Mesodermal cell (in vitro differentiated cells): ENCODE measurements at regions not wholly inside any gene's neighbourhood (a gene's known extent, or its start where the extent isn't known, plus 50 kb on each side); places are given as distances from the start of the nearest gene placed in this dataset.

Experiments
- H3K27ac ChIP-seq: 2 replicates; pipeline ENCODE4 v1.7.0; 2013; ENCODE audit warnings: mild to moderate bottlenecking, low read depth, low read length, moderate library complexity; ENCODE audit not compliant: severe bottlenecking
- H3K36me3 ChIP-seq: 2 replicates; pipeline ENCODE4 v1.7.1; 2013; ENCODE audit warnings: mild to moderate bottlenecking, low read length, moderate library complexity; ENCODE audit not compliant: control insufficient read depth, insufficient read depth
- H3K4me1 ChIP-seq: one replicate; pipeline ENCODE4 v1.7.1; 2013; ENCODE audit warnings: mild to moderate bottlenecking, low read length; ENCODE audit not compliant: insufficient read depth, control insufficient read depth, poor library complexity, severe bottlenecking
- H3K4me3 ChIP-seq: 2 replicates; pipeline ENCODE4 v1.7.0; 2013; ENCODE audit warnings: low read length, control low read depth, mild to moderate bottlenecking; ENCODE audit not compliant: insufficient read depth, poor library complexity, severe bottlenecking; ENCODE audit errors: extremely low read depth
- H3K9me3 ChIP-seq: 2 replicates; pipeline ENCODE4 v1.7.1; 2013; ENCODE audit warnings: mild to moderate bottlenecking, low read length, moderate library complexity; ENCODE audit not compliant: control insufficient read depth
- whole genome bisulfite sequencing, 2 experiments: methylation state at CpG; one replicate each; pipeline ENCODE4 v1.1.5; 2013; ENCODE audit warnings: missing lambda C conversion rate in 2 of 2; ENCODE audit not compliant: insufficient coverage in 2 of 2; 5-methylcytosine and 5-hydroxymethylcytosine counted together

DNA sequence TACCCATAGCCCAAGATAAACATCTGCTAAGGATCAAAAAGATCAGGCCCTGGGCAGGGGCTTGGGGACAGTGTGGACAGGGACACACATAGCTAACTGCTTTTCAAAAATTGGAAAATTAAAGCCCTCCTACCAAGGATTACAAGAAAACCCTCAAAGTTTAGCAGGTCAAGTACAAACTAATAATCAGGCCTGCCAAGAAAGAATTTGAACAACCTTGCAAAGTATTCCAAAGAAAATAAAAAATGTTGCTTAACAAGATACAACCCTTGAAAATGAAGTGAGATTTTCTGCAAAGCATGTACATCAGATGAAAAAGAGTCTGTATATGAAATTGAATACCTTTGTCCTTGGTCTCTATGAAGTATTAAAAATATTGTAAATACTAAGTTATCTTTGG is 67.3 kb downstream of the KLF12 start:
- H3K27ac ChIP-seq = no peak overlapping the region

DNA sequence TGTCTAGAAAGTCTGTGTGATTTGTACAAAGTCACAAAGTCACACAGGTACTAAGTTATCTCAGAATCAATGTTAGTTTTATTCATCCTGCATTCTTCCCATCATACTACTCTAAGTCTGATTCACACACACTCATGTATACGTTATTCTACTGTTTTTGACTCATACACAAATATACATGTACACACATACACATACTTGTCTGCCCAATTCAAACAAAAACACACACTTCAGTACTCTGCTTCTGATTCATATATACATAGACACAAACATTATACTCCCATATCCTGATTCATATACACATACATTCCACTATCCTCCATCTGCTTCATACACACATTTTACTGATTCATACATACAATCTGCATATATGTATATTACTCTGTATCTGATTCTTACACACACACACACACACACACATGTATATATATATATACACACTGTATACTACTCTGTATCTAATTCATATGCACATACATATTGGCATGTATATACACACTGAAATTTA is 69.3 kb downstream of the KLF12 start:
- 76 to 82% methylated on average over 1 of the region's 1 CpG for WGBS, 2 experiments
- Histone ChIP-seq H3K36me3 (no peaks in the 10 kb centered on the region), H3K9me3 (no peaks in the 10 kb centered on the region), H3K4me1 (peaks cover 7% of the 10 kb centered on the region), H3K27ac (no peak overlapping the region), H3K4me3 (no peak overlapping the region)

More for the DNA sequence above, 67.3 kb downstream of the KLF12 start:
- Histone ChIP-seq H3K9me3 (no peaks in the 10 kb centered on the region), H3K36me3 (no peaks in the 10 kb centered on the region), H3K4me3 (no peak overlapping the region), H3K4me1 (peaks cover 7% of the 10 kb centered on the region)

GRCh38 chr13:74063533-74064100 is 70.6 kb downstream of the KLF12 start:
- peaks cover 3% of the 10 kb centered on the region for H3K36me3 ChIP-seq
- H3K4me1 ChIP-seq = peaks cover 7% of the 10 kb centered on the region
- H3K27ac ChIP-seq = no peak overlapping the region
- no peak overlapping the region for H3K4me3 ChIP-seq
- H3K9me3 ChIP-seq = peaks cover 2% of the 10 kb centered on the region

DNA sequence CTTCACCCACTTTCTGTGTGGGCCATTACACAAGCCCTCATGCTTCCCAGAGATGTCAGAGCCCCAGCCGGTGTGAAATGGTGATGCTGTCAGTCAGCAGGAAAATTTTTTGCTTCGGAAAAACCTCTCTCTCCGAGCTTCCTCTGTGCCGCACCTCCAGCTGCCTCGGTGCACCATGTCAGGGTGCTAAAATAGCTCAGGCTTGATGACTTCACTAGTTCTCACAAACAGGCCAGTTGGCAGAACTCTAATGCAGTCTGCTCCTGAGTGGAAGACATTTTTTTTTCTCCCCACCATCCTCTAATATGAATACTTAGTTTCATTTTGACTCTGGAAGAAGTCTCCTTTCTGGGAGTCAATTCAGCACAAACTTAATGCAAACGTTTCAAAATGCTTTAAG is 71.3 kb downstream of the KLF12 start:
- WGBS, 2 experiments = 66 to 76% methylated on average over 5 to 6 of the region's 6 CpGs
- H3K9me3 ChIP-seq = peaks cover 2% of the 10 kb centered on the region
- no peak overlapping the region for H3K4me3 ChIP-seq
- H3K27ac ChIP-seq = peak overlapping the region; percentile 23
- H3K4me1 ChIP-seq = peaks cover 7% of the 10 kb centered on the region
- H3K36me3 ChIP-seq = peaks cover 3% of the 10 kb centered on the region

GRCh38 chr13:74061926-74062595 is 72.1 kb downstream of the KLF12 start:
- peaks cover 7% of the 10 kb centered on the region for H3K4me1 ChIP-seq
- no peak overlapping the region for H3K4me3 ChIP-seq
- peak overlapping the region; percentile 23 for H3K27ac ChIP-seq
- peaks cover 3% of the 10 kb centered on the region for H3K36me3 ChIP-seq
- peaks cover 2% of the 10 kb centered on the region for H3K9me3 ChIP-seq
- 50% methylated on average over 1 of the region's 3 CpGs; no CpG with 5 or more reads in 1 of the 2 experiments for WGBS, 2 experiments

- Histone ChIP-seq H3K36me3 (peaks cover 3% of the 10 kb centered on the region), H3K9me3 (peaks cover 2% of the 10 kb centered on the region), H3K27ac (no peak overlapping the region), H3K4me1 (no peaks in the 10 kb centered on the region), H3K4me3 (no peak overlapping the region)
- 60 to 72% methylated on average over 2 to 3 of the region's 5 CpGs for WGBS, 2 experiments
Measured at GRCh38 chr13:74056801-74057542, 77.2 kb downstream of the KLF12 start.

GRCh38 chr13:74052402-74052928 is 81.7 kb downstream of the KLF12 start:
- no peak overlapping the region for H3K27ac ChIP-seq
- no peaks in the 10 kb centered on the region for H3K9me3 ChIP-seq
- WGBS, 2 experiments = 85 to 100% methylated on average over 4 of the region's 5 CpGs
- H3K36me3 ChIP-seq = no peaks in the 10 kb centered on the region
- H3K4me1 ChIP-seq = no peaks in the 10 kb centered on the region
- H3K4me3 ChIP-seq = no peak overlapping the region

GRCh38 chr13:74048756-74049155 is 85.4 kb downstream of the KLF12 start:
- no peak overlapping the region for H3K27ac ChIP-seq
- H3K4me1 ChIP-seq = no peaks in the 10 kb centered on the region
- 90 to 100% methylated on average over 1 to 5 of the region's 5 CpGs for WGBS, 2 experiments
- no peak overlapping the region for H3K4me3 ChIP-seq
- no peaks in the 10 kb centered on the region for H3K9me3 ChIP-seq
- H3K36me3 ChIP-seq = no peaks in the 10 kb centered on the region

GRCh38 chr13:74047931-74048600 is 86.1 kb downstream of the KLF12 start:
- no peaks in the 10 kb centered on the region for H3K36me3 ChIP-seq
- H3K27ac ChIP-seq = no peak overlapping the region
- H3K4me3 ChIP-seq = no peak overlapping the region
- H3K9me3 ChIP-seq = no peaks in the 10 kb centered on the region
- H3K4me1 ChIP-seq = no peaks in the 10 kb centered on the region
- WGBS, 2 experiments = 93 to 100% methylated on average over 1 to 3 of the region's 4 CpGs

DNA sequence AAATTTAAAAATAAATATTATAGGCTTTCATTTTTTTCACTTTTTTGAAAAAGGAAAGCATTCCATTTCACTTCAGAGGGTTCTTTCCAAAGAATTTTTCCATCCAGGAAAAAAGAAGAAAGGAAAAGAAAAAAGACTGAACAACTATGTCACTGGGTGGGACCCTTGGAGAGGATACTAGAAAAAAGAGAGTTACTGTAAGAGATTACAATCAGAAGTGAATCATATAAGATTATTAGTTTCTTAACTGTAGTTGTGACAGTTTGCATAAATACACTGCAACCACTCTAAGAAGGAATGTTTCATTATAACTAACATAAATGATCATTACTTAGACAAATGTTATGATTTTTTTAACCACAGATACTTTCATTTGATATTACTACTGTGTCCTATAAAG is 87.8 kb downstream of the KLF12 start:
- Histone ChIP-seq H3K4me1 (no peaks in the 10 kb centered on the region), H3K4me3 (no peak overlapping the region), H3K9me3 (no peaks in the 10 kb centered on the region), H3K27ac (no peak overlapping the region), H3K36me3 (no peaks in the 10 kb centered on the region)
